Esophagus muscularis mucosa (tissue), 3 donors: ENCODE measurements at regions not wholly inside any gene's neighbourhood (a gene's known extent, or its start where the extent isn't known, plus 50 kb on each side); places are given as distances from the start of the nearest gene placed in this dataset.

Experiments
- CTCF ChIP-seq, 3 experiments: fragments of 200-600 bp in 2 of 3; fragments of 450-650 bp in 1 of 3; sonication (generic) in 2 of 3; IDR thresholded peaks; one replicate each; pipeline ENCODE4 v1.5.1; 2017 to 2019; ENCODE audit warnings: antibody characterized with exemption in 3 of 3, mild to moderate bottlenecking in 2 of 3, moderate library complexity in 1 of 3
- EP300 ChIP-seq: sonication (generic); formaldehyde crosslinking; IDR thresholded peaks from one replicate; pipeline ENCODE4 v1.6.1; 2017; ENCODE audit warnings: antibody characterized with exemption

- TF ChIP-seq CTCF (IDR thresholded peaks at IDR 0.05) (no peak), EP300 (no peak)
Measured at GRCh38 chr2:19742872-19743271, 158.9 kb downstream of the TTC32 start.
